HG02571 (cell line): ENCODE measurements at regions not wholly inside any gene's neighbourhood (a gene's known extent, or its start where the extent isn't known, plus 50 kb on each side); places are given as distances from the start of the nearest gene placed in this dataset.
"Not testable (repeated sequence)": the region's sequence is repeated elsewhere in the genome, so short reads cannot be mapped to it uniquely, and the experiment has no call there.

Experiments
- ATAC-seq: cut with Tn5 transposase; IDR thresholded peaks from one replicate; pipeline ENCODE4 v1.9.1; 2021; ENCODE audit warnings: mild to moderate bottlenecking, moderate library complexity; ENCODE audit not compliant: unreplicated experiment

DNA sequence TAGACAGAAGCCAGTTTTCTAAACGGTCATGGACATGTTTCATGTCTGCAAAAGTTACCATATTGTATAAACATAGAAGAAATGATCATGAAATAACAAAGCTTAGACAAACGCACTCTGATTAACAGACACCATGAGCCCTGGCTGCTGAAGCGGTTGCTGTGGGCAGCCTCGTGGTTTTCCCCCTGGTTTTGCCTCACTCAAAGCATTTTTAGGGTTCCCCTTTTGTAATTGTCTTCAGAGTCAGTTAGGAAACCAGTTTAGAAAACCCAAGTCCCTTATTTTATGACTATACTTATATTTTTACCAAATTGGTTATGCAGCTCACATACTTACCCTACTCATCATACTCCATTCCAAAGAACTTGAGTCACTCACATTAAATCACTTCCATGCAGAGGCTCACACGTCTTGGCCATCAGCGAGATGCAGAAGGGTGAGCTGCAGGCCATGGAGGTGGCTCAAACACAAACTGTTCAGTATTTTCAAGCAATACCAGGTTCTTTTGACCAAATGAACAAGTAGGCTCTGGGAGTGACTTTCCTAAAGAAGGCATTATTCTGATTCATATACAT lies 105.6 kb upstream of the SALL3 start:
- ATAC-seq, result no peak

DNA sequence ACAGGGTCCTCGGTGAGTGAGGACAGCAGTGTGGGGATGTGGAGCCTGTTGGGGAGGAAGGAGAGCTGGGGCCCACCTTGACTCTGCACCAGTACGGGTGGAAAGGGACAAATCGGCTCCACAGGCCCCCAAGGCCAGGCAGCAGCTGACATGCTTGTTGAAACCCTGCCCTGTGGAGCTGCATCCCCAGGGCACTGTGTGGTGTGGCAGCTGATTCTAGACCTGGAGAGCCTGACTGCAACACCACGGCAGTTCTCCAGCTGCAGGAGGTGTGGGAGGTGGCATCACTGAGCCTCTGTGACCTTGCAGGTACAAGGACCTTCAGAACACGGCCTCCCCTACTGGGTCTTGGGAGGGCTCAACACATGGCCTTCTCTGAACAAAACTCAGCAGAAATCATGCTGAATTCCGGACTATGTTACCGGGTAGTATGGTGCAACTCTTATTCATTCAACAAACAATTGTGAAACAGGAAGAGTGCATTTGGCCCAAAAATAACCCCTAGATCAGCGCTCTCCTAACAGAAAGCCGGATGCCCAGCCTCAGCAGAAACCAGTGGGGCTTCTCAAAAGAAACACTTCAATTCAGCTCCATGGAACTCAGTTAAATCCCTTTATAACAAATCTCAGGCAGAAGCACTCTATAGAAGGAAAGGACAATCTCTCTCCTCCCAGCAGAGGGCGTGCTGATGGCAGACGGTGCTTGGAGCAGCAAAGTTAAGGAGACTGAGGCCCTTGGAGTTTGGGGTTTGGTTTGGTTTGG lies 104.4 kb upstream of the SALL3 start:
- no peak for ATAC-seq

DNA sequence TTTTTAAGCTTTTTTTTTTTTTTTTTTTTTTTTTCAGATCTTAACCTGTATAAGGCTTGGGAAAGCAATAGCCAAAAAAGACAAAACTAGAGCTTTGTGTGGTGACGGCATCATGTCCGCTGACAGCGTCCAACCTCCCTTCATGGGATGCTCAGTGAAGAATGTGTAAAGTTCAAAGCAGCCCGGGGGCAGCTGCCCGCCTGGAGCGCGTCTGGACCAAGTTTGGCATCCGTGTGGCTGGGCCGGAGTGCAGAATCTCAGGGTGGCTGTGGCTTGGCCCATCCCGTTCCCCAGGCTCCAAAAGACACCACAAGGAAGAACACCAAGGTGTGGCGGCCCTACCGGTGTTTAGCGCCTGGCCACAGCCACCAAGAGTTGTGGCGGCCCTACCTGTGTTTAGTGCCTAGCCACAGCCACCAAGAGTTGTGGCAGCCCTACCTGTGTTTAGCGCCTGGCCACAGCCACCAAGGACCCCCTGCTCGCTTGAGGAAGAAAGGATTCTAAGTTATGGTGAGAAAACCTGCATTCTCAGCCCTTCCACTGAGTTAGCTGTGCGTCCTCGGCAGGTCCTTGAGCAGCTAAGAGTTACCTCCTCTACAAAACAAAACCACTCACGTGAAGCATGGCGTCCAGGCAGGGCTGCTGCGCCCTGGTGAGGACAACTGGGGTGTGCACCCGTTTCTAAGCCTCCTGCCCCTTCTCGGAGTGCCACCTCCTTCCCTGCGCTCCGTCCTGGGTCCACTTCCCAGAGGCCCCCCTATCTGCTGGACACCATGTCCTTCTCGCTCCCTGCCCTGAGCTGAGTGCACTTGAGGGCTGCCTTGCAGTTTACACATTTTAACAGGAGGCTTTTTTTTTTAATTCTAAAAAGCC lies 103.6 kb upstream of the SALL3 start:
- ATAC-seq, result no peak

DNA sequence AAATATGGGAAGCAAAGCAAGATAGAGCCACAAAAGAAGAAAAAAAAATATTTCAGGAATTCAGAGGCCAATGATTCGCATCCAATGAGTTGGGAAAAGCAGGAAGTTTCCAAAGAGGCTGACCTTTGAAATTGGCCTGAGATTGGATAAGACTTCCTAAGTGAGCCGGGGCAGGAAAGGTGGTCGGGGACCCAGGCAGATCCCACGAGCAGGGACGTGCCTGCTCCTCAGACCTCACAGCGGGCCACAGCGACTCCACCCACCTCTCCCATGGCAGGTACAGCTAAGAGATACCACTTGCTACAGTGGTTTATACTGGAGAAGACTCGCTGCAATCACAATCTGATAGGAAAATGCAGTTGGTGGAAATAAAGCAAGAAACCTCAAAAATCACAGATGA lies 102.8 kb upstream of the SALL3 start:
- no peak for ATAC-seq

DNA sequence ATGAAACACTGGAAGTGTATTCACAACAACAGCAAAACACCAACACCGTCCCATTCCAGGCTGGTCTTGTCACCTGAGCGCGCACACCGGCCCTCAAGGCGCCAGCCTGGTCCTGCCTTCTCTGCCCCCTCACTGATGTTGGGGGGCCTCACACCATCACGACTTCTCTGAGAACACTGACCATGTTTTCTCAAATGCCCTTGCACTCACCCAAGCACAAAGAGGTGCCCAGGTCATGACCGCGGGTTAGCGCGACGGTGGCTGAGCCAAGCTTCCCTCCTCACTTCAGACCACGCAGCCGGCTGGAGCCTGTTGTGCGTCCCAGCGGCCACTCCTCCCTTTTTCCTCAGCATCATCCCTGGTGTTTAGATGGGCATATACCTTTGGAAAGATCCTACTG lies 101.3 kb upstream of the SALL3 start:
- ATAC-seq, result no peak

DNA sequence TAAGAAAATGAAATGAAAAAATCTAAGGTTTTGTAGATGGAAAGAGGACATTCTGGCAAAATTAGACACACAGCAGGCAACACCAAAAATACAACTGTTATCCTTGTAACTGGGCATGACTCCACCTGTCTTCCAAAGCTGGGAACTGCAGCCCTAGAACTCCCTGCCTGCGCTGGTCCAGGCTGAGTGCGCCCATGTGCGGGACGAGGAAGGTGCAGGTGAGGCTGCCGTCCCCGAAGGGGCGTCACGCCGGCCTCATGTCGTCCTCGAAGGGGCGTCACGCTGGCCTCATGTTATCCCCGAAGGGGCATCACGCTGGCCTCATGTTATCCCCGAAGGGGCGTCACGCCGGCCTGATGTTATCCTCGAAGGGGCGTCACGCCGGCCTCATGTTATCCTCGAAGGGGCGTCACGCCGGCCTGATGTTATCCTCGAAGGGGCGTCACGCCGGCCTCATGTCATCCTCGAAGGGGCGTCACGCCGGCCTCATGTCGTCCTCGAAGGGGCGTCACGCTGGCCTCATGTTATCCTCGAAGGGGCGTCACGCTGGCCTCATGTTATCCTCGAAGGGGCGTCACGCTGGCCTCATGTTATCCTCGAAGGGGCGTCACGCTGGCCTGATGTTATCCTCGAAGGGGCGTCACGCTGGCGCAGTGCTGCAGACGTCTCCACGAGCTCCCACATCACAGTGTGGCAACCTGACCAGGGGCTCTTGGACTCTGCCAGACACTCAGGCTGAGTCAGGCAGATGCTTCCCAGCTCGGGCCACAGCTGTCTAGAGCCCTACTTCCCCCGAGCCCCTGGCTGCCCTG lies 100.3 kb upstream of the SALL3 start:
- ATAC-seq, result not testable (repeated sequence)

DNA sequence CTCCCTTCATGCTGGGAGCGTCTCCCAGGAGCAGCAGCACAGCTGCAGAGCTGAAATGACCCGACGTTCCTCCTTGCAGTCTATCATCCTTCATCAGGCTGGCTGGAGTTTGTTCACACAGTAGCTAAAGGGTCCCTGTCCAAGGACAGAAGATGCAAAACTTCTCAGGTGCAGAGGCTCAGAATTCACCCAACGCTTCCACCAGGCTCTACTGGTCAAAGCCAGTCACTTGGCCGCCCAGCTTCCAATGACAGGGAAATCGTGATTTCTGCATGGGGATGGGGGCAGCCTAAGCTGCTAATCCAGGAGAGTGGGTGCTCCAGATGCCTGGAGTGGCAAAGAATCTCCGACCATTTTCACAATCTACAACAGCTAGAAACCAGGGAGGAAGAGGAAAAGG lies 97.0 kb upstream of the SALL3 start:
- no peak for ATAC-seq

DNA sequence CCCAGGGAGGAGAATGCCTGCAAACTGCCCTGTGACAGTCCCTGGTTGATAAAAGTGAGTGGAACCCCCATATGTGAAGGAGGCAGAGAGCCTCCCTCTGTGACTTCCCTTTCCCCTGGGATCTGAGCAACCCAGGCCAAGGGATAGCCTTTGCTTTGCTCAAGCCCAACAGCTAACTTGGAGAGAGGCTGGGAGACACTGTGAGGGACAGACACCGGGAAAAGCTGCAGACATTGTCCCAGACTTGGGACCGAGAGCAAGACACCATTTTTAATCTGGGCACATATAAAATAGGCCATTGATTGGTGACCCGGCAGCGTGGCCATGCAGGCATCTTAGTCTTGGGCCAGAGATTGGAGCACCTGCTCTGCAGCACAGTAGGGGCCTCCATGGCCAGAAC lies 96.1 kb upstream of the SALL3 start:
- no peak for ATAC-seq

DNA sequence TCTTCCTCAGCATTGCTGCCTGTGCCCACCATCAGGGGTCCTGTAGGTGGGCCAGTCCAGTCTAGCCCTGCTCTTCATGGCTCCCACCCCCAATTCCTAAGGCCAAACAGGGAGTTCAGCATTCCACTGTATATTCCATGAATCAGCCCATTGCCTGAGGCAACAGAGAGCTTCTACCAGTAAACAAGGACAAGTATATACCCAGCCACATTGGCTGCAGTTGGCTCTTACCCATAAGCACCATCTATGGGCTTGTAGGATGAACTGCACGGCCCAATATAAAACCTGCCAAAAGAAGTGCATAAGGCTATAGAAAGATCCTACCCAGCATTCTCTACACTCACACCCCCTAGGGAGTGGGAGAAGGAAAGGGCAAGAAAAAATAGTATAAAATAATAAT lies 95.1 kb upstream of the SALL3 start:
- no peak for ATAC-seq

DNA sequence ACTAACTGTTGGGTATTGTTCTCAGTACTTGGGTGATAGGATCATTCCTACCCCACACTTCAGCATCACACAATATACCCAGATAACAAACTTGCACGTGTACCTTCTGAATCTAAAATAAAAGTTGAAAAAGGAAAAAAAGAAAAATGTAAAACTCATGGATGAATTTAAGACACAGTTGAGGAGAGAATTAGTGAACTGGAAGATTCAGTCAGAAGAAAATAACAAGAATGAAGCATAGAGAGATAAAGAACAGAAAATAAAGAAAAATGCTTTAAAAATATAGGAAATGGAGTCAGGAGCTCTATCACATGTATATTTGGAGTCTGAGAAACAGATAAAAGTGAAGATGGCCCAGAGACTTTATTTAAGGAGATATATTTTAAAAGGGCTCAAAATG lies 90.4 kb upstream of the SALL3 start:
- no peak for ATAC-seq

DNA sequence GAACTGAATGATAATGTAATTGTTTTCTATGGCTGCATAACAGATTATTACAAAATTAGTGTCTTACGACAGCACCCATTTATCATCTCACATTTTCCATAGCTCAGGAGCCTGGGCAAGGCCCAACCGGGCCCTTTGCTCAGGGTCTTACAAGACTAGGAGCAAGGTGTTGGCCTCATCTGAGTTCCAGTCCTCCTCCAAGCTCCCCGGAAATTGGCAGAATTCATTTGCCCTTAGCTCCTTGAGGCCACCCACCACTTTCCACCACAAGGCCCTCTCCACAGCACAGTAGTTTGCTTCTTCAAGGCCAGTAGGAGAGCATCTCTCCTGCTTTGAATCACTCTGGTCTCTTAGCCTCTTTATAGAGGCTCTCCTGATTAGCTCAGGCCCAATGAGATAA lies 89.2 kb upstream of the SALL3 start:
- ATAC-seq, result no peak

DNA sequence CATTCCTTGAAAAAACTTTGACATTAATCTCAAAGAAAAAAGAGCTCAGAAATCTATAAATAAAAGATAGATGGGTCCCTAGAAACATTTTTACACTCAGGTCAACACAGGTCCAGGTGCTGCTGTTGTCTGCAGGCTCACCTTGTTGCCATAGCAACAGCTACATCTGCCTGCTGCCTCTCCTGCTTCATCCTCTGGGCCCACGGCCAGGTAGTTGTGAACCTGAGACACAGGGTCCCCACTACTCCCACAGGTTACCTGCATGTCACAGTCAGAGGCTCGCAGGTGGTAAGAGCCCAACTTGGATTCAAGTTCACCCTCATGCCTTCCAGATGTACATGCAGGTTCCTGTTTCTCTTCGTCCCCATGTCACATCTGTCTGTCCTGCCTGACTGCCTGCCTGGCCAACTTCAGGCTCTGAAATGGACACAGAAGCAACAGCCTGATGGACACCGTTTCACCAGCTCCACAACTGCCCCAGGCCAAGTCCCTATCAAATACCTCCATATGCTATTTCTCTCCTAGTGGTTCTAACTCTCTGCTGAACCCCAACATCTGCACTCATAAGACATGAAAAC lies 88.3 kb upstream of the SALL3 start:
- no peak for ATAC-seq

DNA sequence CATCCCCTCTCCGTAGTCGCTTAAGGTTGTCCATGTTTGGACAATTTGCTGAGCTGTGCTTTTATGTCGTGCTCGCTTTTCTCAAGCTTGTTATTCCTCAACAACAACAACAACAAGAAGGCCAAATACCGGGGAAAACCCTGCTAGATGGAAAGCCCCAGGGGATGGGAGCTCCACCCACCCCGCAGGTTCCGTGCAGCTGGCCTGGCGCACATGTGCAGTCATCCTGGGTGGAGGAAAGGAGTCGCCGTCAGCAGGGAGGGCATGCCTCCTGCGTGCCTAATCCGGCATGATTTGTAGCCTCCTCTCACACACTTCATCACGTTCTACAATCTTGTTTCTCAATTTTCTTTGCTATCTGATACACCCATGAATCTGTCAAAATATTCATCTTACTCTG lies 87.4 kb upstream of the SALL3 start:
- no peak for ATAC-seq

DNA sequence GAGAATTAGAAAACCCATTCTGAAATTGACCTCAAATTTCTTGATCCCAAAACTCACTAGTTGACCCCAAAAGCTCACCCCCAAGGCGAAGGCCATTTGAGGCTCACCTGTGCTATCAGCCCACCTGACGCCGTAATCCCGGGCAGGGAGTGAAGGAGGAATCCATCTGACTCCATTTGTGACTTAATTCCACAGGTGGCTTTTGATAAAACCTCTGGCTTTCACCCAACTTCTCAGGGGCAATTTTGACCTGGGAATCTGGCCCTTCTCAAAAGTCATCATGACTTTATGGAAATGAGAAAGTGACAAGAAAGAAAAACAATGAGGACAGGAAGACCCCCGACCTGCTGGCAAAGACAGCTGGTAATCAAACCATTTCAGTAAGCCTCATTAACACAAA lies 86.9 kb upstream of the SALL3 start:
- no peak for ATAC-seq

DNA sequence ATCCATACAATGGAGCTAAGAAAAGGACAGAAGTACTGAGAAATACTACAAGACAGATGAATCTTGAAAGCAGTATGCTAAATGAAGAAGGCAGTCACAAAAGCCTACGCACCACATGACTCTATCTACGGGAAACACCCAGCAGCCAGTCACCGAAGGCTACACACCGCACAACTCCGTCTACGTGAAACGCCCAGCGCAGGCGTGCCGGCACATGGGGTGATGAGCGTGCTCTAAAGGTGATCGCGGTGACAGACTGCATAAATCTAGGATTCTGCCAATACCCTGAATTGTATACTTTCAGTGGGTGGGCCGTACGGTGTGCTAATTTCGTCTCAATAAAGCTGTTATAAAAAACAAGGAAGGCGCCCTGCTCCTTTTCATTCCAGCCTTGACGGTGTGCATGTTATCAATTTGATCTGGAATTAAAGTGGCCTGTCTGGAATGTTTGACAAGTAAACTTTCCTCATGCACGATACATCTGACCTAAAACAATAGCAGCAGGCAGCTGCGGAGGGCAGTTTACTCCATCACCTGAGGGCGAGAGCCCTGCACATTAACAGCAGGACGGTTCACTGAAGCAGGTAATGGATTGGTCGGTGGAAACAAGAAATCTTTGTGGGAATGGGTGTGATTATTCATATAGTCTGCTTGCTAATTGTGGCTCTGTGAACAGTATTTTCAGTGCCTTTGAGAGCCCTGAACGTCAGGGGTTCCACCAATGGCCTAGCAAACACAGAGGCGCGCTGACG lies 86.2 kb upstream of the SALL3 start:
- ATAC-seq, result no peak

DNA sequence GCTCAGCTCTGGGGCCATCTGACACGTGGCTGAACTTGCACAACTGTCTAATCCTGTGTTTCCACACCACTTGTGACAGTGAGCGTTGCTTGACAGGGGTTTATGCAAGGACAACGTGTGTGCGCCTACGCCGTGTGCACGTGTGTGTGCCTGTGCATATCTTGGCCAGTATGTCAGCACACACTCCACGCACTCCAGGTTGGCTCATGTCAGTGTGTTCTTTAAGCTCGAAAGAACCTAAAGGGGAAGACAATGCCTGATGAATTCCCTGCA lies 85.6 kb upstream of the SALL3 start:
- no peak for ATAC-seq

DNA sequence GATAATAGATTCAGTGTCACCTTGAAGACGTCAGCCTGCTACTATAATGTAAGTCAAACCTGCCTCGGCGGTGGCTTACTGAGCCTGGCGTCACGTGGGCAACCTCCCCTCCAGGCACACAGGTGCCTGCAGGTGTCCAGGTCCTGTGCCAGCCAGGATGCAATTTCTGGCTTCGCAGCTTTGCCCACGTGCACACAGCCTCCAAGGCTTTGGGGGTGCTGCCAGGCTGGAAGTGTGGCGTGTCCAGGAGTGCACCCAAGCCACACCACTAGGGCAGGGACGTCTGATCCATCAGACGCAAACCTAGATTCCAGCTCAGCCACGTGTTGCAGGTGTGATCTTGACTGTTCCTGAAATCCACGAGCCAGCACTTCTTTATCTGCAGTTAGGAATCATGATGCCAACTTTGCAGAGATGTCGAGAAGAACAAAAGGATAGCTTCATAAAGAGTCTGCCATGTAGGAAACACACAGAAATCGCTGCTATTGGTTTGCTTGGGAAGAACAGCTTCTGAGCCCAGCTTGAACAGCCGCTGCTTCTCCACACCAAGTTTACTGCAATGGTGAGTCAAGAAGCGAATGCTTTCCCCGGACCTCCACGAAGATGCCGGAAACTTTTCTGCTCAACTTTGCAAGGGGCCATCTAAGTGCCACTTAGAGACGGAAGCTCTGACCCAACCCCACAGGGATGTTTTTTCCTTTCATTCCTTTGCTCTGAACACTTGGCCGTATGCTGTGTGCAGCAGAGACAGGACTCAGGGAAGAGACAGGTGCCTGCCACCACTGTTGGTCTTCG lies 84.2 kb upstream of the SALL3 start:
- no peak for ATAC-seq

DNA sequence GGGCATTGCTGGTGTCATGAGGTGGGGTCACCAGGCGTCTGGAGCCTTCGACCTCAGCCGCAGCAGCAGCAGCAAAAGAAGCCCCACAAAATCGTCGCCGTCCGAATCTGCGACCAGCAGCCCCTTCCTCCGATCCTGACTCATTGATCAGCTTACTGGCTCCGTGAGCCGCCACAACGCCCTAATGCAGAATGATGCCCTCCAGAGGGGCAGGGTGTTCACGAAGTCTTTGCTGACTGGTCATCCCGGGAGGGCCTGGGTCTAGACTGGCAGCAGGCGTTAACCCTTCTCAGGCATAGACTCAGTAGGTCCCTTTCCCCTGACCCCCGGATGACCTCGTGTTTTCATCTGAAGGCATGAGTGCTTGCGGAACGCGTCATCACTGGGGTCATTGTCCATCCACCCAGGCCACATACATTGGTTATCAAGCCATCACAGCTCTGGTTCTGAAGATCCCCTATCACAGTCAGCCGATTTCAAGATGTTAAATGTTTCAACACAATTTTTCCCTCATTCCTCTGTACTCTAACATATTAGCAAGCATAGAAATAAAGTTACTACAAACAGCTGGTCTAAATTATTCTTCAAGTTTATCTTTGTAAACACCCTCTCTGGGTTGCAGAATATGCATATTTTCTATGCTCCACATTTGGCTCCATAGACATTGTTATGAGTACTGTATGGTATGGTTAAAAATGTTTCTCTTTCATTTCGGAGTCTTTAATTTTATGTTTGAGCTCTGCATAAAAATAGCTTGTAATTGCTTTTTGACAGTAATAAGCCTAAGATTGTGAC lies 83.3 kb upstream of the SALL3 start:
- no peak for ATAC-seq

DNA sequence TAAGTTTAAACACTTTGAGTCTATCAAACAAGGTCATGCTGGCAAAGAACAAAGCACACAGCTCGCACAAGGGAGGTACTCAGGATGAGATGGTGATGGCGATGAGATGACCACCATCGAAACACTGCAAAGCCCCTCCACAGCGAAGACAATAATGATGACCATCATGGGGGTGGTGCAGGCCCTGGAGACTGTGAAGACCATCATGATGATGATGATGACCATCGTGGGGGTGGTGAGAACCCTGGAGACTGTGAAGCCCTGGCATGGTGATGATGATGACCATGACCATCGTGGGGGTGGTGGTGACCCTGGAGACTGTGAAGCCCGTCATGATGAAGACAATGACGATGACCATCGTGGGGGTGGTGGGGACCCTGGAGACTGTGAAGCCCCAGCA lies 81.6 kb upstream of the SALL3 start:
- no peak for ATAC-seq
